Mammary epithelial cell (primary cell): ENCODE measurements at regions not wholly inside any gene's neighbourhood (a gene's known extent, or its start where the extent isn't known, plus 50 kb on each side); places are given as distances from the start of the nearest gene placed in this dataset.

Experiments
- CTCF ChIP-seq, 2 donors: IDR thresholded peaks in 1 of 2; conservative IDR thresholded peaks in 1 of 2; 2 replicates each; pipeline ENCODE4 v1.5.1; 2011 to 2012; ENCODE audit warnings: inconsistent platforms in 2 of 2, low read length in 2 of 2, mild to moderate bottlenecking in 2 of 2, control low read depth in 1 of 2, low read depth in 1 of 2; ENCODE audit not compliant: insufficient read depth in 1 of 2; ENCODE audit errors: extremely low read depth in 1 of 2
- EZH2 ChIP-seq: IDR thresholded peaks from 2 replicates; pipeline ENCODE4 v1.6.1; 2012; ENCODE audit warnings: low read length, inconsistent platforms, borderline replicate concordance

DNA sequence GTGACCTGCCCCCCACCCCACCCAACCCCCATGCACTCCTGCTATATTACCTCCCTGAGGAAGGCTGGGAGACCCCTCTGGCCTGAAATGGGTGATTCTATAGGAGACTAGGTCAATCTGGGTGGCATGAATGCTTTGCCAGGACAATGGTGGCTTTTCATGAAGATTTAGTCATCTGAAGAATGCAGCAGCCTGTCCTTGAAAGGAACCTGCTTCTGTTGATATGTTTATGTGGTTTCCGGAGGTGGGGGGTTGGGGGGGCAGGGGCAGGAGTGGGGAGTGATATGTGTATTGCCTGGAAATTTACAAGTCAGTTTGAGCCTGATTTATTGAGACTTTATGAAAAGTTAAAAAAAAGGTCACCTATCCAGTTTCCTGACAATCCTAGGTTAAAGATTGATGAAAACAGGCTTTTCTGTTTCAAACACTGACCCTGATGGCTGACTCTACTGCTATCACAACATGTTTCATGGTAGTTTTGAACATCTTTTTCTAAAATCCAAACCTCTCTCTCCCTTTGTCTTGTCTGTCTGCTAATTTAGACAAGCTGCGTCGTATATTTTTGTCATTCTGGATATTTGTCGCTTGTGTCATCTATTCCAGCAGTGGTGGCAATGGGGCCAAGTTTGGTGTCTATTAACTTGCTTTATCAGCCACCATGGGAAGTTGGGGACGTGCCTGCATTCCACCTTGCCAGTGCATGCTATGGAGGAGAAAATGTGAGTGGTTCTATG is 153.7 kb upstream of the EGFLAM start:
- TF ChIP-seq CTCF (conservative IDR thresholded peaks at IDR 0.05 in 1 of 2, IDR thresholded peaks at IDR 0.05 in 1 of 2; ENCODE audit: extremely low read depth in 1 of 2, insufficient read depth in 1 of 2, low read depth in 1 of 2, low read length in 2 of 2) (no peak), EZH2 (no peak)
